ENCODE measurements at regions not wholly inside any gene's neighbourhood (a gene's known extent, or its start where the extent isn't known, plus 50 kb on each side); places are given as distances from the start of the nearest gene placed in this dataset.

GRCh38 chr4:14583752-14584151 lies 418.5 kb upstream of the CPEB2 start:
- Mint-ChIP-seq H3K4me1 (no peaks in the 10 kb centered on the region), H3K9me3 (no peaks in the 10 kb centered on the region), H3K27ac (no peak overlapping the region), H3K36me3 (ENCODE audit: low read depth) (no peaks in the 10 kb centered on the region), H3K4me3 (no peak overlapping the region), H3K27me3 (peaks cover 2% of the 10 kb centered on the region)
- intact Hi-C loops (cut with micrococcal nuclease): no loop called here
- ChIA-PET POLR2A (no interaction called here), CTCF (no interaction called here)
- ATAC-seq (ENCODE audit: low read depth) (no peak), DNase-seq (no peak)
- TF ChIP-seq CTCF (IDR thresholded peaks at IDR 0.05): no peak

- intact Hi-C loops (cut with micrococcal nuclease): loop anchor here (10.0 kb wide), 1 partner anchor 938 kb away; no protein-coding TSS in a partner anchor
- peaks cover 6% of the 10 kb centered on the region for H3K4me1 Mint-ChIP-seq
Observed at GRCh38 chr4:14592950-14593349, 409.3 kb upstream of the CPEB2 start.

GRCh38 chr4:14596028-14596427 lies 406.3 kb upstream of the CPEB2 start:
- H3K4me1 Mint-ChIP-seq: peaks cover 6% of the 10 kb centered on the region
- no peaks in the 10 kb centered on the region for H3K27me3 Mint-ChIP-seq
- intact Hi-C loops (cut with micrococcal nuclease): loop anchor here (10.0 kb wide), 1 partner anchor 941 kb away; no protein-coding TSS in a partner anchor
- no peak for ATAC-seq (ENCODE audit: low read depth)
- no peaks in the 10 kb centered on the region for H3K9me3 Mint-ChIP-seq
- ChIA-PET CTCF (no interaction called here), POLR2A (no interaction called here)
- TF ChIP-seq CTCF (IDR thresholded peaks at IDR 0.05): no peak
- no peak overlapping the region for H3K4me3 Mint-ChIP-seq
- no peak overlapping the region for H3K27ac Mint-ChIP-seq
- no peaks in the 10 kb centered on the region for H3K36me3 Mint-ChIP-seq (ENCODE audit: low read depth)
- DNase-seq: no peak

More at GRCh38 chr4:14592950-14593349, 409.3 kb upstream of the CPEB2 start:
- Mint-ChIP-seq H3K4me3 (no peak overlapping the region), H3K27me3 (no peaks in the 10 kb centered on the region), H3K36me3 (ENCODE audit: low read depth) (no peaks in the 10 kb centered on the region), H3K9me3 (no peaks in the 10 kb centered on the region), H3K27ac (no peak overlapping the region)
- DNase-seq (no peak), ATAC-seq (ENCODE audit: low read depth) (no peak)
- ChIA-PET POLR2A (no interaction called here), CTCF (no interaction called here)
- no peak for TF ChIP-seq CTCF (IDR thresholded peaks at IDR 0.05)

- intact Hi-C loops (cut with micrococcal nuclease): loop anchor here (10.0 kb wide), 1 partner anchor 942 kb away; no protein-coding TSS in a partner anchor
- Mint-ChIP-seq H3K4me1 (peaks cover 6% of the 10 kb centered on the region), H3K27me3 (no peaks in the 10 kb centered on the region), H3K4me3 (no peak overlapping the region), H3K27ac (no peak overlapping the region), H3K36me3 (ENCODE audit: low read depth) (no peaks in the 10 kb centered on the region), H3K9me3 (no peaks in the 10 kb centered on the region)
- DNase-seq: no peak
- CTCF ChIA-PET: no interaction called here
- TF ChIP-seq CTCF (IDR thresholded peaks at IDR 0.05): no peak
- no peak for ATAC-seq (ENCODE audit: low read depth)
- POLR2A ChIA-PET: no interaction called here
Observed at GRCh38 chr4:14596437-14596836, 405.8 kb upstream of the CPEB2 start.

- Mint-ChIP-seq H3K36me3 (ENCODE audit: low read depth) (no peaks in the 10 kb centered on the region), H3K27ac (no peak overlapping the region), H3K4me3 (no peak overlapping the region), H3K4me1 (peaks cover 6% of the 10 kb centered on the region), H3K9me3 (no peaks in the 10 kb centered on the region), H3K27me3 (no peaks in the 10 kb centered on the region)
- CTCF ChIA-PET: no interaction called here
- no peak for TF ChIP-seq CTCF (IDR thresholded peaks at IDR 0.05)
- no peak for ATAC-seq (ENCODE audit: low read depth)
- DNase-seq: no peak
- intact Hi-C loops (cut with micrococcal nuclease): loop anchor here (10.0 kb wide), 1 partner anchor 942 kb away; no protein-coding TSS in a partner anchor
- POLR2A ChIA-PET: no interaction called here
Observed at GRCh38 chr4:14596904-14597303, 405.4 kb upstream of the CPEB2 start.

Data from activated B cell treated with CpG ODN at 0.5 μM for 24 hours (primary cell).